Heart left ventricle (tissue), 13 donors: ENCODE measurements at regions not wholly inside any gene's neighbourhood (a gene's known extent, or its start where the extent isn't known, plus 50 kb on each side); places are given as distances from the start of the nearest gene placed in this dataset.

Experiments
- POLR2A ChIP-seq, 2 donors: fragments of 450-650 bp; IDR thresholded peaks; one replicate each; pipeline ENCODE4 v1.6.1; 2017; ENCODE audit warnings: antibody characterized with exemption in 2 of 2, mild to moderate bottlenecking in 2 of 2, moderate library complexity in 2 of 2
- TF ChIP-seq, protein P1 (sequence below), 12 donors: fragments of 200-600 bp; sonication (generic) in 4 of 12; IDR thresholded peaks; one replicate each; pipeline versions ENCODE4 v1.5.0 to v1.8.0; 2018 to 2022; ENCODE audit warnings: antibody characterized with exemption in 12 of 12, mild to moderate bottlenecking in 5 of 12
- donor health status: ischemic (EF 13 %, LVEDD 7.1; RV severe dilation, severe dysfunction).
- donor health status: DM: no; HTN: yes; CAD: no.
- donor health status: DM: no; HTN: no; CAD: no.
- donor health status: ischemic (EF 25% LVEDD 6.9; RV normal size, moderate dysfunction).
- donor health status: ischemic (EF 25% LVEDD 5.7; RV mildly dilated, moderate dysfunction).
- donor health status: ischemic (EF 35%, LVEDD 5.7; RV mildly dilated, moderate dysfunction).
- donor health status: nonischemic (EF 11% LVEDD 7.7; RV severe dilation, severe dysfunction).
- donor health status: DM: yes; HTN: yes; CAD: no.
- donor health status: PGD.
- donor health status: ischemic (EF 29% LVEDD 5.4; RV normal size, mild dysfunction).
- donor health status: nonischemic (EF 23%, LVEDD 6.1; RV moderate dilation, normal function).

DNA sequence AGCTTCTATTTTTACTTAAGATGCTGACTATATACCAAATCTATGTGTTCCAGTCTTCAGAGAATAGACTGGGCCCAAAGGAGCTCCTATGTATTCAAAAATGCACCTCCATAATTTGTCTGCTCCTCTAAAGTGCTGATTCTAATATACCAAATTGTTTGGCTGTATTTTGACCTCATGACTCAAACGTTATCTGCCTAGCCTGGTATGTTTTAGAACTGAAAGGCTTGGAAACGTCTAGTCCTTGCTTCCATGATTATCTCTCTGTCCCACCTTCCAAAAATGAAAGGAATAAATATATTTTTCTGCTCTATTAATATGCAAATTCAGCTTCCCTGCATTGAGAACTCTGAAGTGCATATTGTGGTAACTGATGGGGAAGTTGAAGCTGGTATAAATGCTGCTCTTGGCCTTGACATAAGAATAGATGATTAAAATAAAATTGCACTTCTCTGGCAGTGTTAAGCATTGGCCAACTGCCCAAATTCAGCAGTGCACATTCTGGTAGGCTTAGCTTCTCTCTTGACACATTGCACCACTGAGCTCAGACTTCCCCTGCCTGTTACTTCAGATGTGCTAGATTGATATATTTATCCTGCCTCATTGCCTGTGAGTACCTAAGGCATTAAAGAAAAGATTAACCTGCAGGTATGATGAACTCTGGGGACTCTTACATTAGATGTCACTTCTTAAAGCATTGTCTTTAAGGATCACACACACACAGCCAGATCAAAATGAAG is 882.3 kb downstream of the RPS29 start:
- TF ChIP-seq POLR2A (IDR thresholded peaks at IDR 0.05): no peak
- TF ChIP-seq, protein P1, sequence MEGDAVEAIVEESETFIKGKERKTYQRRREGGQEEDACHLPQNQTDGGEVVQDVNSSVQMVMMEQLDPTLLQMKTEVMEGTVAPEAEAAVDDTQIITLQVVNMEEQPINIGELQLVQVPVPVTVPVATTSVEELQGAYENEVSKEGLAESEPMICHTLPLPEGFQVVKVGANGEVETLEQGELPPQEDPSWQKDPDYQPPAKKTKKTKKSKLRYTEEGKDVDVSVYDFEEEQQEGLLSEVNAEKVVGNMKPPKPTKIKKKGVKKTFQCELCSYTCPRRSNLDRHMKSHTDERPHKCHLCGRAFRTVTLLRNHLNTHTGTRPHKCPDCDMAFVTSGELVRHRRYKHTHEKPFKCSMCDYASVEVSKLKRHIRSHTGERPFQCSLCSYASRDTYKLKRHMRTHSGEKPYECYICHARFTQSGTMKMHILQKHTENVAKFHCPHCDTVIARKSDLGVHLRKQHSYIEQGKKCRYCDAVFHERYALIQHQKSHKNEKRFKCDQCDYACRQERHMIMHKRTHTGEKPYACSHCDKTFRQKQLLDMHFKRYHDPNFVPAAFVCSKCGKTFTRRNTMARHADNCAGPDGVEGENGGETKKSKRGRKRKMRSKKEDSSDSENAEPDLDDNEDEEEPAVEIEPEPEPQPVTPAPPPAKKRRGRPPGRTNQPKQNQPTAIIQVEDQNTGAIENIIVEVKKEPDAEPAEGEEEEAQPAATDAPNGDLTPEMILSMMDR (IDR thresholded peaks at IDR 0.05): no peak
